ENCODE measurements at regions not wholly inside any gene's neighbourhood (a gene's known extent, or its start where the extent isn't known, plus 50 kb on each side); places are given as distances from the start of the nearest gene placed in this dataset.

DNA sequence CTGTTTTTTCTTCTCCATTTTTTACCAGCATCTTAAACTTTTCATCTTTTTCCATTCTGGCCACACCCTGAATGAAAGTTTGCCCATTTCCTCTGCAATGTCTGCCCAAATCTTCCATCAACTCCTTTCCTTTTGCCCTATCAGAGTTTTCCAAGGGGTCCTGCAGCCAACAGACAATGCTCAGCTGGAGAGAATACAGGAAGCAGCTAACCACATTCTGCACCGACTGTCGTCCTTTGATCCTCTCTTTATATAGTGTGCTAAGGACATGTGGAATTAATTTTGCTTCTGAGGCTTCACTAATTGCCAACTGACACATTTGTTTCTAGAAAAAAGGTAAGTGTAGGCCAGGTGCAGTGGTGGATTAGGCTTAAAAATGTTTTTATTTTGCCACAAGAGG is 50.5 kb upstream of the DLX2 start:
- intact Hi-C loops (cut with micrococcal nuclease) = no loop called here

- intact Hi-C loops (cut with micrococcal nuclease) = no loop called here
Observed at GRCh38 chr2:172153757-172154156, 51.1 kb upstream of the DLX2 start.

DNA sequence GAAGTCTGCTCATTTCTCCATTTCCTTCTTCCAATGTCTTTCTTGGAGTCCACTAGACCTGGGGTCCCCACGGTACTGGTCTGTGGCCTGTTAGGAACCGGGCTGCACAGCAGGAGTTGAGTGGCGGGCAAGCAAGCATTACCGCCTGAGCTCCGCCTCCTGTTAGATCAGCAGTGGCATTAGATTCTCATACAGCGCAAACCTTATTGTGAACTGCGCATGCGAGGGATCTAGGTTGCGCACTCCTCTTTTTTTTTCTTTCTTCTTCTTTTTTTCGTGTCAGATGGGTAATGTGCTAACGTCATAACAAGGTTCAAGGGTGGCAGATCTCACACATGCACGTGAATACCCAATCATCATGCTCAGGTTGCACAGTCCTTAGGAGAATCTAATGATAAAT is 53.1 kb upstream of the DLX2 start:
- intact Hi-C loops (cut with micrococcal nuclease) = no loop called here

GRCh38 chr2:172160839-172161238 is 58.1 kb upstream of the DLX2 start:
- intact Hi-C loops (cut with micrococcal nuclease) = no loop called here

DNA sequence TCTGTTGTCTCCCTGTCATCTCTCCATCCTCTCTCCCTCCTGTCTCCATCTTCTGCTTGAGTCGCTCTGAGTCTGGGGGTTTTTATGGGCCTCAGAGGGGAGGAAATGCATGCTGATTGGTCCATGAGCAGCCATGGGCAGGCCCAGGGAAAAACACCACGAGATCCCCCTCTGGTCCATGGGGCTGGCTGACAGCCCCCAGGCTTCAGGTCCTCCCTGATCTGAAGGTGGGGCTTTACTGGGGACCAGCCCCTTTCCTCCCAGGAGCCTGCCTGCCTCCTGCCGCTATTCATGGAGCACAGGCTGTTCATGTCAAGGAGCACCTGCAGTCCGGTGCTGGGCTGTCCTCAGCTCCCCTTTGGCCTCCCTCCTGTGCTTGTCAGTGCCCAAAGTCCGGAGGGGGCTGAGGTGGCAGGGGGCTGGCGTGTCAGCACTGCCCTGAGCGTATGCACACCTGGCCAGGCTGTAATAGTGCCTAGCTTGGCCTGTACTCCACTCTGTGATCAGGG is 59.6 kb upstream of the DLX2 start:
- intact Hi-C loops (cut with micrococcal nuclease) = no loop called here

GRCh38 chr2:172162739-172163336 is 60.1 kb upstream of the DLX2 start:
- intact Hi-C loops (cut with micrococcal nuclease) = no loop called here

DNA sequence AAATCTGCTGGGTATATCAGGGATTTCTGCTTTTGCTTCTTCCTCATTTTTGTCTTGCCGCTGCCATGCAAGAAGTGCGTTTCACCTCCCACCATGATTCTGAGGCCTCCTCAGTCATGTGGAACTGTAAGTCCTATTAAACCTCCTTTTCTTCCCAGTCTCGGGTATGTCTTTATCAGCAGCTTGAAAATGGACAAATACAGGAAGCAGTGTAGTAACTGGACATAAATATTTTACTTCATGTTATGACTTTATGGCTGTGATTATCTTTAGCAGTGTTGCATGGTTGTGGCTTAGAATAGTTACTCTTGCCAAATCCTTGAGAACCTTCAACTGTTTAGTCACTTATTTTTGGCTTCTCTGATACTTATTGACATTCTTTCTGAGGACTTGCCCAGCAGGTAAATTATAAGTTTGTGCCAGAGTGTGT is 66.2 kb upstream of the DLX2 start:
- intact Hi-C loops (cut with micrococcal nuclease) = no loop called here

GRCh38 chr2:172169611-172170010 is 66.9 kb upstream of the DLX2 start:
- intact Hi-C loops (cut with micrococcal nuclease) = loop anchor here (5.0 to 10.0 kb wide), 2 partner anchors 55 to 763 kb away; no protein-coding TSS in a partner anchor

DNA sequence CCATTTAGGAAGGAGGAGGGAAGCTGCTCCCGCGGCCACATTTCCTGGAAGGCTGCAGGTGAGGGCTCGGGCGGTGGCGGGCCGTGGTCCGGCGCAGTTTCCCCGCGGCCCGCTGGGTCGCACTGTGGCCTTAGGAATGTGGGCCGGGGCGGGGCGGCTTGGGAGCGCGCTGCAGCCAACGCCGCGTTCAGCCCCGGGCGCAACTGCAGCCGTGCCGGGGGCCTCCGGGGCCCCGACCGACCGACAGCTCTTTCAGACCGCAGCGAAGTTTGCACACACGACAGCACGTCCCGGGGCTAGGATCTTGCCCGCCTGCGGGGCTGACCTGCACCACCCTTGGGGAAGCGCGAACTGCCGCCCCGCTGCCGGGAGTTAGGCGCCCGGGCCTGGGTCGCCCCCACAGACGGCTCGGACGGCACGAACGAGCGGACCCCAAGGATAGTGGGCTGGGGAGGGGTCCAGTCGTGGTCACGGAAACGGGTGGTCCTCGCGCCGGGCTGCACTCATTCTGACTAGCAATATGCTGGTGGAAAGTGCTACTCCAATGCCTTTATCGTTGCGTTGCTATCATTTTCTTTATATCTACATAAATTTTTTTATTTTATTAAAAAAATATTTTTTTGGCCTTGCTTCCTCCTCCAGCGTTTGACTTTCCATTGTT is 69.9 kb upstream of the DLX2 start:
- intact Hi-C loops (cut with micrococcal nuclease) = loop anchor here (1.0 to 10.0 kb wide), 6 partner anchors 52 to 760 kb away; partner anchors contain the start of gene ITGA6

DNA sequence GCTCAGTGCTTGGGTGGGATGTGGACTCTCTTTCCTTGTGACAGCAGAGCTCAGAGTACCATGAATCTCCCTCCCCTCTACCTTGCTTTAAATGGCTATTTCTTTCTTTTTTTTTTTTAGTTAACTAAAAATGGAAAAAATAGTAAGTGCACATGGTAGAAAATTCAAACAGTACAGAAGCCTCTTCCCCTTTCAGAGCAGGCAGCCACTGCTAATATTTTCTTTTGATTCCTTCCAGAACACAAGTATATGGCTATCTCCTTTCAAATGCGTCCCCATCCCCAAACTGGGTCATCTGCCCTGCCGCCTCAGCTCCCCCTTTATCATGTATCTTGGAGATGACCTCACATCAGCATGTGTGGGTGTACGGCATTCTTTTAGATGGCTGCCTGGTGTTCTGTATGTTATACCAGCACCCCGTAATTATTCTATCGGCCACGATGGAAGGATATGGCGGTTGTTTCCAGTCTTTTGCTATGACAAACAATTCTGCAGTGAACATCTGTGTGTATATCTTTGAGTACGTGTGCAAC is 70.5 kb upstream of the DLX2 start:
- intact Hi-C loops (cut with micrococcal nuclease) = loop anchor here (5.0 to 10.0 kb wide), 2 partner anchors 52 to 759 kb away; no protein-coding TSS in a partner anchor

GRCh38 chr2:172177581-172177980 is 74.9 kb upstream of the DLX2 start:
- intact Hi-C loops (cut with micrococcal nuclease) = loop anchor here (10.0 kb wide), 1 partner anchor 47 kb away; no protein-coding TSS in a partner anchor

GRCh38 chr2:172177996-172178395 is 75.3 kb upstream of the DLX2 start:
- intact Hi-C loops (cut with micrococcal nuclease) = loop anchor here (10.0 kb wide), 1 partner anchor 47 kb away; no protein-coding TSS in a partner anchor

DNA sequence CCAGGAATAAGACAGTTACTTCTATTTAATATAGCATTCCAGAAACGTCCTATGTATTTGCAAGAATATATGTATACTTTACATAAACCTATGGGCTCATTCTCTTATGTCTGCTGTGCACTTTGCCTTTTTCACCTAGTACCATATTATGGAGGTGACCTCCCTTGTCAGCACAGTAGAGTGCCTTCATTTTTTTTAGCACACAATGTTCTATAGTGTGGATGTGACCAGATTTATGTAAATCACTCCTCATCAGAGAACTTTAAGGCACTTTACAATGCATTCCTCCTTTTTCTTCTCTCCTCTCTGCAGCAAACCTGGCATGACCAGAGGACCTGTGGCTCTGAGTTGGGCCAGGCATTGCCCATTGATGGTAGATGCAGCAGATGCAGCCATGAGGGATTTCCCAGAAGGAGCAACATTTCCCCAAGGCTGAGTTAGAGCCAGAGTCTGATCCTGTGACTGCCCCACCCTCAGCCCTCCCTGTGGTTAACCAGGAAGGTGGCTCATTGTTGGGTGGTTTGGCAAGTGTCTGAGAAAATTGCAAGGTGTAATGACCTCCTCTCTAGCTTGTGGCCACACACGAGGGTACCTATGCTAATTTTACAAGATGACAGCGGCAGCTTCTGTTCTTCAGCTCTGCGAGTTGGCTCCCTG is 76.5 kb upstream of the DLX2 start:
- intact Hi-C loops (cut with micrococcal nuclease) = loop anchor here (10.0 kb wide), 1 partner anchor 46 kb away; no protein-coding TSS in a partner anchor

- intact Hi-C loops (cut with micrococcal nuclease) = no loop called here
Observed at GRCh38 chr2:172181840-172182239, 79.1 kb upstream of the DLX2 start.

DNA sequence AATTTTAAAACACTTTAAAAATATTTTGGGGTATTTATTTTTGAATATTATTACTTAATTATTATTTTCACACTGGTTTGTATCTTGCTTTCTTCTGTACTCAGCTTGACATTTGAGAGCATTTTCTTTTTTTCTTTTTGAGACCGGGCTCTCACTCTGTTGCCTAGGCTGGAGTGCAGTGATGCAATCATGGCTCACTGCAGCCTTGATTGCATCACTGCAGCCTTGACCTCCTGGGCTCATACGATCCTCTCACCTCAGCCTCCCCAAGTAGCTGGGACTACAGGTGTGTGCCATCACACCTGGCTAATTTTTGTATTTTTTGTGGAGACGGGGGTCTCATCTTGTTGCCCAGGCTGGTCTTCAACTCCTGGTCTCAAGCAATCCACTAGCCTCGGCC is 79.9 kb upstream of the DLX2 start:
- intact Hi-C loops (cut with micrococcal nuclease) = no loop called here

GRCh38 chr2:172193331-172194089 is 90.8 kb upstream of the DLX2 start:
- intact Hi-C loops (cut with micrococcal nuclease) = no loop called here

GRCh38 chr2:172195836-172196376 is 93.2 kb upstream of the DLX2 start:
- intact Hi-C loops (cut with micrococcal nuclease) = no loop called here

DNA sequence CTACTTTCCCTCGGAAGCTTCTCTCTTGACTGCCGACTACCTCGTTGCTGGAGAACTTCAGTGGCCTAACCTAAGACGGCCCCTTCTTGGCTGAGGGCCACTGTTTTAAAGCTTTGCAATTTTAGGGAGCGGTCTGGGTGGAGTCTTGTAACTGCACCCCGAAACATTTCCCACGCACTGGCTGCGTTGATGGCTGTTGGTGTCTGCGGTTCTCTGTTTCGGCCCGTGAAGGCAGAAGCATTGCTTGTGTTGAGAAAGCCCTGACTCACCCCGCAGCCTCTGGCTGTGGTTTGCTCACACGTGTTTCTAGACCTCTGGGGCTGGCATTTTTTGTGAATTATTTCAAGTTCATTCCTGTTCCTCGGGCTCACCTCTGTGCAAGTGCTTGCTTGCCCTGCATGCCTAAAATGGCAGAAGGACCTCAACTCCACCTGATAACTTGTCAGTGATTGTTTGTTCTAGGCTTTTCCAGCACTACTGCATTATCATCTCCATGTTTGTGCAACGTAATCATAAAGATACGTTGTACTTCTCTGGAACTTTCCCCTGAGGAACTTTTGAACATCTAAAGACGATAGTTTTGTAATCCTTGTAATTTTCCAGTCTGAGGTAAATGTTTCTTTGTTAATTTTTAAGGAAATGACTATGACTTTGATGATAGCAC is 94.2 kb upstream of the DLX2 start:
- intact Hi-C loops (cut with micrococcal nuclease) = no loop called here

DNA sequence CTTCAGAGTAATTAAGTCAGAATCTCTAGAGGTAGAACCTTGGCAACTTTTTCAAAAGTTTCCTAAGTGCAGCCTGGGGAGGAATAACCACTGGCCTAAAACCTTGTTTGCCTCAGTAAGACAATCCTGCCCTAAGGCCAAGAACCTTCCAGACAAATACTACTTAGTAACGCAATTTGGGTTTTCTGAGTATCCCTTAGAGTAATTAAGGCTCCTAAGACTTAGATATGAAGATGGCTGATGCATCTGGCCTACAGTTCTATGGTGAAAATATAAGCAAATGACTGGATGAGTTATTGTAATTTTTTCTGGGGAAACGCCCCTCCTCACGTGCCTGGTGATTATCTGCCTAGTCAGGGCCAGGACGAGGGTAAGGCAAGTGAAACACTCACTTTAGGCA is 95.7 kb upstream of the DLX2 start:
- intact Hi-C loops (cut with micrococcal nuclease) = no loop called here

DNA sequence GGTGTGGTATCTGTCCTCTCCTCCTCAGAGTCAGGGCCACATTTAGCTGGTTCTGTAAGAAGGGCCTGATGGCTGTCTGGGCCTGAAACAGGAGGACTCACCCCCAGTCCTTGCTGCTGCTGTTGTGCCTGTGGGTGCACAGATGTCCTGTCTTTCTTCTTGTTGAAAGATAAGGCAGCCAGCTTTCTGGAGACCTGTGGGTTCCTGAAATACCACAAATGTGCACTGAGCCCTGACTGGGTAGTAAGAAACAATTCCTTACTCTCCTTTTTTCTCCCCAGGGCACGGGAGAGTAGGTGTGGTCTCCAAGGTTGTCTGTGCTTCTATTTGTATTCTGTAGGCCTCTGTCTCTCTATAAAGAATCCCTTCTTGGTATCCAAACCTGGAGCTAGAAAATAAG is 96.2 kb upstream of the DLX2 start:
- intact Hi-C loops (cut with micrococcal nuclease) = no loop called here
